ENCODE measurements at regions not wholly inside any gene's neighbourhood (a gene's known extent, or its start where the extent isn't known, plus 50 kb on each side); places are given as distances from the start of the nearest gene placed in this dataset.

- DNase-seq: no peak
Measured at GRCh38 chr13:79803989-79804388, 323.0 kb downstream of the NDFIP2 start.

GRCh38 chr13:79803296-79803695 lies 322.3 kb downstream of the NDFIP2 start:
- DNase-seq: no peak

- DNase-seq: no peak
Measured at GRCh38 chr13:79802389-79803085, 321.6 kb downstream of the NDFIP2 start.

GRCh38 chr13:79799059-79799867 lies 318.3 kb downstream of the NDFIP2 start:
- no peak for DNase-seq

GRCh38 chr13:79796136-79796535 lies 315.2 kb downstream of the NDFIP2 start:
- DNase-seq: no peak

GRCh38 chr13:79794931-79795330 lies 314.0 kb downstream of the NDFIP2 start:
- DNase-seq: no peak

GRCh38 chr13:79792716-79793115 lies 311.8 kb downstream of the NDFIP2 start:
- no peak for DNase-seq

- no peak for DNase-seq
Measured at GRCh38 chr13:79791471-79792042, 310.6 kb downstream of the NDFIP2 start.

- DNase-seq: no peak
Measured at GRCh38 chr13:79786176-79786575, 305.2 kb downstream of the NDFIP2 start.

GRCh38 chr13:79782541-79783205 lies 301.7 kb downstream of the NDFIP2 start:
- DNase-seq: no peak

- DNase-seq: no peak
Measured at GRCh38 chr13:79781829-79782540, 301.0 kb downstream of the NDFIP2 start.

GRCh38 chr13:79780240-79780639 lies 299.3 kb downstream of the NDFIP2 start:
- DNase-seq: no peak

- no peak for DNase-seq
Measured at GRCh38 chr13:79779761-79780160, 298.8 kb downstream of the NDFIP2 start.

- DNase-seq: no peak
Measured at GRCh38 chr13:79778741-79779460, 297.9 kb downstream of the NDFIP2 start.

- no peak for DNase-seq
Measured at GRCh38 chr13:79777504-79777903, 296.5 kb downstream of the NDFIP2 start.

- DNase-seq: no peak
Measured at GRCh38 chr13:79776531-79777295, 295.8 kb downstream of the NDFIP2 start.

GRCh38 chr13:79775830-79776229 lies 294.9 kb downstream of the NDFIP2 start:
- no peak for DNase-seq

GRCh38 chr13:79772811-79773210 lies 291.9 kb downstream of the NDFIP2 start:
- DNase-seq: no peak

GRCh38 chr13:79771493-79771892 lies 290.5 kb downstream of the NDFIP2 start:
- DNase-seq: no peak

GRCh38 chr13:79770056-79770455 lies 289.1 kb downstream of the NDFIP2 start:
- DNase-seq: no peak

- no peak for DNase-seq
Measured at GRCh38 chr13:79767126-79767525, 286.2 kb downstream of the NDFIP2 start.
